HG03108 (cell line): ENCODE measurements at regions not wholly inside any gene's neighbourhood (a gene's known extent, or its start where the extent isn't known, plus 50 kb on each side); places are given as distances from the start of the nearest gene placed in this dataset.
"Not testable (repeated sequence)": the region's sequence is repeated elsewhere in the genome, so short reads cannot be mapped to it uniquely, and the experiment has no call there.

Experiments used
- ATAC-seq: cut with Tn5 transposase; IDR thresholded peaks from one replicate; pipeline ENCODE4 v1.9.1; 2021; ENCODE audit warnings: moderate library complexity; ENCODE audit not compliant: unreplicated experiment

GRCh38 chr9:102941868-102942267 lies 53.3 kb upstream of the CYLC2 start:
- ATAC-seq: no peak

- no peak for ATAC-seq
Observed at GRCh38 chr9:102922526-102922925, 72.6 kb upstream of the CYLC2 start.

GRCh38 chr9:102911185-102911584 lies 83.9 kb upstream of the CYLC2 start:
- no peak for ATAC-seq

GRCh38 chr9:102905795-102906194 lies 89.3 kb upstream of the CYLC2 start:
- ATAC-seq: not testable (repeated sequence)

- ATAC-seq: no peak
Observed at GRCh38 chr9:102892025-102892424, 103.1 kb upstream of the CYLC2 start.

GRCh38 chr9:102888747-102889146 lies 106.4 kb upstream of the CYLC2 start:
- ATAC-seq: not testable (repeated sequence)

GRCh38 chr9:102875687-102876086 lies 119.4 kb upstream of the CYLC2 start:
- ATAC-seq: no peak

GRCh38 chr9:102867488-102867887 lies 127.6 kb upstream of the CYLC2 start:
- ATAC-seq: no peak

- no peak for ATAC-seq
Observed at GRCh38 chr9:102862478-102862877, 132.7 kb upstream of the CYLC2 start.

GRCh38 chr9:102855641-102856040 lies 139.5 kb upstream of the CYLC2 start:
- ATAC-seq: no peak

- ATAC-seq: no peak
Observed at GRCh38 chr9:102845827-102846371, 149.2 kb upstream of the CYLC2 start.

GRCh38 chr9:102844716-102845115 lies 150.4 kb upstream of the CYLC2 start:
- no peak for ATAC-seq

- ATAC-seq: no peak
Observed at GRCh38 chr9:102842423-102842822, 152.7 kb upstream of the CYLC2 start.

GRCh38 chr9:102841376-102841775 lies 153.8 kb upstream of the CYLC2 start:
- ATAC-seq: no peak

- ATAC-seq: no peak
Observed at GRCh38 chr9:102840335-102840734, 154.8 kb upstream of the CYLC2 start.

- no peak for ATAC-seq
Observed at GRCh38 chr9:102832814-102833213, 162.3 kb upstream of the CYLC2 start.

GRCh38 chr9:102796244-102796643 lies 198.9 kb upstream of the CYLC2 start:
- no peak for ATAC-seq

GRCh38 chr9:102795532-102795931 lies 199.6 kb upstream of the CYLC2 start:
- no peak for ATAC-seq

- ATAC-seq: no peak
Observed at GRCh38 chr9:102779356-102779755, 215.8 kb upstream of the CYLC2 start.

GRCh38 chr9:102778746-102779145 lies 216.4 kb upstream of the CYLC2 start:
- ATAC-seq: no peak

GRCh38 chr9:102770704-102771103 lies 224.4 kb upstream of the CYLC2 start:
- ATAC-seq: no peak

GRCh38 chr9:102769307-102769706 lies 225.8 kb upstream of the CYLC2 start:
- no peak for ATAC-seq

GRCh38 chr9:102768002-102768401 lies 227.1 kb upstream of the CYLC2 start:
- no peak for ATAC-seq

GRCh38 chr9:102767076-102767475 lies 228.1 kb upstream of the CYLC2 start:
- no peak for ATAC-seq
